ENCODE measurements at regions not wholly inside any gene's neighbourhood (a gene's known extent, or its start where the extent isn't known, plus 50 kb on each side); places are given as distances from the start of the nearest gene placed in this dataset.

DNA sequence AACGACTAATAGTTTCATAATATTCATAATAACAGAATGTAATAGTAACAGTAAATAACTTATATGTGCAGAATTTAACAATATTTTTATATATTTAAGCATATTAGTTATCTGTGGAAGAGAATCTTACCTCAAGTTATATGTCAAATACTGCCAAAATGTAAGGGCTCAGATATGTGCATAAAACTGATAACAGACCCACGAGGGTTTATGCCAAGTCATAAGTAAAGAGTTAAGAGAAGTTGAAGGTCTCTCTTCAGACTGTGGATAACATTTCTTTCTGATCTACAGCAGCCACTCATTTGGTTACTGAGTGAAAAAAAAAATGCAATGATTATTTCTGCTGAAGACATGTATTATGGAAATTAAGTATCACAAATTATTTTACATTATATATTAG lies 1167.8 kb upstream of the NCAM2 start:
- no peaks in the 10 kb centered on the region for H3K27me3 ChIP-seq (ENCODE audit: control insufficient read depth, insufficient read depth, low read length)
- DNase-seq (ENCODE audit: low read depth, low spot score), result no peak
- no peak overlapping the region for H3K27ac ChIP-seq (ENCODE audit: low read length)
- H3K4me3 ChIP-seq (ENCODE audit: low read depth in 2 of 2, low read length in 2 of 2), result no peak overlapping the region
- no TSS peak for BruUV-seq (replicated peaks)
- CTCF ChIA-PET, result no interaction called here
- no peaks in the 10 kb centered on the region for H3K36me3 ChIP-seq (ENCODE audit: control insufficient read depth, insufficient read depth, low read length)
- intact Hi-C loops (cut with micrococcal nuclease; ENCODE audit: unreplicated experiment), result no loop called here
- ATAC-seq, result no peak
- in situ Hi-C loops (cut with HindIII; ENCODE audit: low pct_unique_long_range_greater_than_20kb, low sequenced_read_pairs), result no loop called here
- H3K9me3 ChIP-seq (ENCODE audit: control insufficient read depth, insufficient read depth, low read depth, low read length), result no peaks in the 10 kb centered on the region
- TF ChIP-seq SIN3A (IDR thresholded peaks at IDR 0.05; ENCODE audit: borderline replicate concordance, insufficient read depth, low read depth, low read length) (no peak), TCF7L2 (IDR thresholded peaks at IDR 0.05; ENCODE audit: low read depth, low read length) (no peak)
- TF ChIP-seq, protein P1, sequence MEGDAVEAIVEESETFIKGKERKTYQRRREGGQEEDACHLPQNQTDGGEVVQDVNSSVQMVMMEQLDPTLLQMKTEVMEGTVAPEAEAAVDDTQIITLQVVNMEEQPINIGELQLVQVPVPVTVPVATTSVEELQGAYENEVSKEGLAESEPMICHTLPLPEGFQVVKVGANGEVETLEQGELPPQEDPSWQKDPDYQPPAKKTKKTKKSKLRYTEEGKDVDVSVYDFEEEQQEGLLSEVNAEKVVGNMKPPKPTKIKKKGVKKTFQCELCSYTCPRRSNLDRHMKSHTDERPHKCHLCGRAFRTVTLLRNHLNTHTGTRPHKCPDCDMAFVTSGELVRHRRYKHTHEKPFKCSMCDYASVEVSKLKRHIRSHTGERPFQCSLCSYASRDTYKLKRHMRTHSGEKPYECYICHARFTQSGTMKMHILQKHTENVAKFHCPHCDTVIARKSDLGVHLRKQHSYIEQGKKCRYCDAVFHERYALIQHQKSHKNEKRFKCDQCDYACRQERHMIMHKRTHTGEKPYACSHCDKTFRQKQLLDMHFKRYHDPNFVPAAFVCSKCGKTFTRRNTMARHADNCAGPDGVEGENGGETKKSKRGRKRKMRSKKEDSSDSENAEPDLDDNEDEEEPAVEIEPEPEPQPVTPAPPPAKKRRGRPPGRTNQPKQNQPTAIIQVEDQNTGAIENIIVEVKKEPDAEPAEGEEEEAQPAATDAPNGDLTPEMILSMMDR (IDR thresholded peaks at IDR 0.05), result no peak
- POLR2A ChIA-PET, result no interaction called here
- no peaks in the 10 kb centered on the region for H3K4me1 ChIP-seq (ENCODE audit: control insufficient read depth, insufficient read depth, low read length)

DNA sequence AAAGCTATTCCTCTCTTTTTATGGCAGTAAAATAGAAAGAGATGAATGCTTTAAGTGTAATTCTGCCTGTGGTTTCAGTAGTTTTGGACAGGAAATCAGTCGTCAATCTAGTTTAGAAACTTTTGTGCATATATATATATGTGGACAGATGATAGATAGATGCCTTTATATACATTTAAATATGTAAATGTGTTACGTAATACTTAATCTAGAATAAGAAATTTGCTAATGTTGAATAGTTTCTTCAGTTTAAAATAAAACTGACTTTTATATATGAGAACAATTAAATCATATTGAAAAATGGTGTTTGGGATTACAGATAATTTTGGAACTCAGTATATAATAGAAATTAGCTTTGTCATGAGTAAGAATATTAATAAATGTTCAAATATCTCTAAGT lies 1165.7 kb upstream of the NCAM2 start:
- ATAC-seq (no peak), DNase-seq (ENCODE audit: low read depth, low spot score) (no peak)
- TF ChIP-seq POLR2AphosphoS5 (IDR thresholded peaks at IDR 0.05; ENCODE audit: low read depth, low read length), result no peak
- TF ChIP-seq TCF7L2 (IDR thresholded peaks at IDR 0.05; ENCODE audit: low read depth, low read length), result no peak
- TF ChIP-seq, protein P2, sequence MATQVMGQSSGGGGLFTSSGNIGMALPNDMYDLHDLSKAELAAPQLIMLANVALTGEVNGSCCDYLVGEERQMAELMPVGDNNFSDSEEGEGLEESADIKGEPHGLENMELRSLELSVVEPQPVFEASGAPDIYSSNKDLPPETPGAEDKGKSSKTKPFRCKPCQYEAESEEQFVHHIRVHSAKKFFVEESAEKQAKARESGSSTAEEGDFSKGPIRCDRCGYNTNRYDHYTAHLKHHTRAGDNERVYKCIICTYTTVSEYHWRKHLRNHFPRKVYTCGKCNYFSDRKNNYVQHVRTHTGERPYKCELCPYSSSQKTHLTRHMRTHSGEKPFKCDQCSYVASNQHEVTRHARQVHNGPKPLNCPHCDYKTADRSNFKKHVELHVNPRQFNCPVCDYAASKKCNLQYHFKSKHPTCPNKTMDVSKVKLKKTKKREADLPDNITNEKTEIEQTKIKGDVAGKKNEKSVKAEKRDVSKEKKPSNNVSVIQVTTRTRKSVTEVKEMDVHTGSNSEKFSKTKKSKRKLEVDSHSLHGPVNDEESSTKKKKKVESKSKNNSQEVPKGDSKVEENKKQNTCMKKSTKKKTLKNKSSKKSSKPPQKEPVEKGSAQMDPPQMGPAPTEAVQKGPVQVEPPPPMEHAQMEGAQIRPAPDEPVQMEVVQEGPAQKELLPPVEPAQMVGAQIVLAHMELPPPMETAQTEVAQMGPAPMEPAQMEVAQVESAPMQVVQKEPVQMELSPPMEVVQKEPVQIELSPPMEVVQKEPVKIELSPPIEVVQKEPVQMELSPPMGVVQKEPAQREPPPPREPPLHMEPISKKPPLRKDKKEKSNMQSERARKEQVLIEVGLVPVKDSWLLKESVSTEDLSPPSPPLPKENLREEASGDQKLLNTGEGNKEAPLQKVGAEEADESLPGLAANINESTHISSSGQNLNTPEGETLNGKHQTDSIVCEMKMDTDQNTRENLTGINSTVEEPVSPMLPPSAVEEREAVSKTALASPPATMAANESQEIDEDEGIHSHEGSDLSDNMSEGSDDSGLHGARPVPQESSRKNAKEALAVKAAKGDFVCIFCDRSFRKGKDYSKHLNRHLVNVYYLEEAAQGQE (IDR thresholded peaks at IDR 0.05; ENCODE audit: insufficient read depth in 1 of 2, low read depth in 2 of 2, low read length in 1 of 2), result no peak
- TF ChIP-seq, protein P1 (IDR thresholded peaks at IDR 0.05), result no peak
- TF ChIP-seq SIN3A (IDR thresholded peaks at IDR 0.05; ENCODE audit: borderline replicate concordance, insufficient read depth, low read depth, low read length), result no peak
- Histone ChIP-seq H3K27ac (ENCODE audit: low read length) (no peak overlapping the region), H3K4me1 (ENCODE audit: control insufficient read depth, insufficient read depth, low read length) (no peaks in the 10 kb centered on the region), H3K4me3 (ENCODE audit: low read depth in 2 of 2, low read length in 2 of 2) (no peak overlapping the region), H3K36me3 (ENCODE audit: control insufficient read depth, insufficient read depth, low read length) (no peaks in the 10 kb centered on the region), H3K9me3 (ENCODE audit: control insufficient read depth, insufficient read depth, low read depth, low read length) (no peaks in the 10 kb centered on the region), H3K27me3 (ENCODE audit: control insufficient read depth, insufficient read depth, low read length) (no peaks in the 10 kb centered on the region)
- intact Hi-C loops (cut with micrococcal nuclease; ENCODE audit: unreplicated experiment) (no loop called here), in situ Hi-C loops (cut with HindIII; ENCODE audit: low pct_unique_long_range_greater_than_20kb, low sequenced_read_pairs) (no loop called here)
- BruUV-seq (replicated peaks), result no TSS peak
- ChIA-PET CTCF (no interaction called here), POLR2A (no interaction called here)

DNA sequence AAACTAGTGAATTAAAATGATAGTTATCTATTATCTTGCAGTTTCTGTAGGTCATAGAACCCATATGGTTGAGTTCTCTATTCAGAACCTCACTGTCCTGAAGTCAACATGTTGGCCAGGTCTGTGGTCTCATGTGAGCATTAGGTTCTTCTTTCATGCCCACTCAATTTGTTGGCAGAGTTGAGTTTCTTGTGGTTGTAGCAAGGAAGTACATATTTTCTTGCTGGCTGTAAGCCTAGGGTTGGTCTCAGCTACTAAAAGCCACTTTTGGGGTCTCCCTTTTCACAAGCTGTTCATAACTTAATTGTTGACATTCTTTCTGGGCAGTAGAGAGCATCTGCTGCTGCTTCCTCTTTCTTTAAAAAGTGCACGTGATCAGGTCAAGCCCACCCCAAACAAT lies 1165.1 kb upstream of the NCAM2 start:
- POLR2A ChIA-PET, result no interaction called here
- CTCF ChIA-PET, result no interaction called here
- no peak for DNase-seq (ENCODE audit: low read depth, low spot score)
- intact Hi-C loops (cut with micrococcal nuclease; ENCODE audit: unreplicated experiment), result no loop called here
- no peak for ATAC-seq
- Histone ChIP-seq H3K4me1 (ENCODE audit: control insufficient read depth, insufficient read depth, low read length) (no peaks in the 10 kb centered on the region), H3K4me3 (ENCODE audit: low read depth in 2 of 2, low read length in 2 of 2) (no peak overlapping the region), H3K27ac (ENCODE audit: low read length) (no peak overlapping the region), H3K36me3 (ENCODE audit: control insufficient read depth, insufficient read depth, low read length) (no peaks in the 10 kb centered on the region), H3K9me3 (ENCODE audit: control insufficient read depth, insufficient read depth, low read depth, low read length) (no peaks in the 10 kb centered on the region), H3K27me3 (ENCODE audit: control insufficient read depth, insufficient read depth, low read length) (no peaks in the 10 kb centered on the region)
- no TSS peak for BruUV-seq (replicated peaks)
- TF ChIP-seq, protein P1 (IDR thresholded peaks at IDR 0.05), result no peak
- no peak for TF ChIP-seq SIN3A (IDR thresholded peaks at IDR 0.05; ENCODE audit: borderline replicate concordance, insufficient read depth, low read depth, low read length)
- TF ChIP-seq POLR2AphosphoS5 (IDR thresholded peaks at IDR 0.05; ENCODE audit: low read depth, low read length), result no peak
- no peak for TF ChIP-seq TCF7L2 (IDR thresholded peaks at IDR 0.05; ENCODE audit: low read depth, low read length)
- TF ChIP-seq, protein P2 (IDR thresholded peaks at IDR 0.05; ENCODE audit: insufficient read depth in 1 of 2, low read depth in 2 of 2, low read length in 1 of 2), result no peak
- in situ Hi-C loops (cut with HindIII; ENCODE audit: low pct_unique_long_range_greater_than_20kb, low sequenced_read_pairs), result no loop called here
